ENCODE measurements at regions not wholly inside any gene's neighbourhood (a gene's known extent, or its start where the extent isn't known, plus 50 kb on each side); places are given as distances from the start of the nearest gene placed in this dataset.

DNA sequence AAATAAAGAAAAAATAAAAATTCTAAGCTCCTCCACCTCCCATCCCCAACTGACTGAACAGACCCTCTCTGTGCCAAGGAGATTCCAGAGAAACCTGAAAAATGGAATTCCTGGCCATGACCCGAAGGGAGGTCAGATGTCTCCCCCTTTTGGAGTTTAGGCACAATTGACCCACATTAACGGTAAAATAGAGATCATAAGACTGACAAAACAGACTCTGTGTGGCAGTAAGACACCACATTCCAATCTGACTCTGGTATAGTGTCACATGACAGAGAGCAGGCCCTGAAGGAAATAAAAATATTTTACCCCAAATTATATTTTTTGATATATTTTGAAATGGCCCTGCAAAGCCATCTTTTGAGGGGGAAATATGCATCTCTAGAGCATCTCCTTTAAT lies 115.1 kb upstream of the ZKSCAN2 start:
- H2AFZ ChIP-seq (ENCODE audit: control insufficient read depth, low read depth, low read length) = no peak overlapping the region
- H3K4me1 ChIP-seq (ENCODE audit: control insufficient read depth, insufficient read depth, low read length) = no peaks in the 10 kb centered on the region
- WGBS (ENCODE audit: insufficient coverage, insufficient replicate concordance, low lambda C conversion rate, missing lambda C conversion rate) = 4% methylated on average over 2 of the region's 2 CpGs
- H3K79me2 ChIP-seq (ENCODE audit: control insufficient read depth, insufficient read depth, low read length) = no peaks in the 10 kb centered on the region
- DNase-seq (ENCODE audit: low read depth, low spot score) (no peak), FAIRE-seq (no peak), ATAC-seq (no peak)
- intact Hi-C loops (cut with micrococcal nuclease; ENCODE audit: unreplicated experiment) = no loop called here
- no peak overlapping the region for H3K4me2 ChIP-seq (ENCODE audit: control insufficient read depth, insufficient read depth)
- no TSS peak for BruUV-seq (replicated peaks)
- ChIA-PET RAD21 (ENCODE audit: unreplicated experiment) (no interaction called here), POLR2A (no interaction called here), SMC1A (ENCODE audit: uncharacterized antibody, unreplicated experiment) (no interaction called here), CTCF (interaction anchor here (1.0 kb wide), 1 partner anchor 139 kb away, joined by 3 read pairs; no protein-coding TSS in a partner anchor)
- no peaks in the 10 kb centered on the region for H3K36me3 ChIP-seq (ENCODE audit: control insufficient read depth in 2 of 2, insufficient read depth in 2 of 2, low read length in 1 of 2)
- no peaks in the 10 kb centered on the region for H3K9me3 ChIP-seq (replicated peaks; ENCODE audit: control insufficient read depth, insufficient read depth, low read length)
- peak; percentile 20; the same call in 1 of the 2 replicates for TF ChIP-seq RAD21 (IDR thresholded peaks at IDR 0.05; ENCODE audit: insufficient read depth, low read depth, low read length)
- TF ChIP-seq, protein P1, sequence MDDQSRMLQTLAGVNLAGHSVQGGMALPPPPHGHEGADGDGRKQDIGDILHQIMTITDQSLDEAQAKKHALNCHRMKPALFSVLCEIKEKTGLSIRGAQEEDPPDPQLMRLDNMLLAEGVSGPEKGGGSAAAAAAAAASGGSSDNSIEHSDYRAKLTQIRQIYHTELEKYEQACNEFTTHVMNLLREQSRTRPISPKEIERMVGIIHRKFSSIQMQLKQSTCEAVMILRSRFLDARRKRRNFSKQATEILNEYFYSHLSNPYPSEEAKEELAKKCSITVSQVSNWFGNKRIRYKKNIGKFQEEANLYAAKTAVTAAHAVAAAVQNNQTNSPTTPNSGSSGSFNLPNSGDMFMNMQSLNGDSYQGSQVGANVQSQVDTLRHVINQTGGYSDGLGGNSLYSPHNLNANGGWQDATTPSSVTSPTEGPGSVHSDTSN (IDR thresholded peaks at IDR 0.05; ENCODE audit: insufficient replicate concordance, low read depth, low read length) = no peak
- no peak for TF ChIP-seq ZNF622 (IDR thresholded peaks at IDR 0.05)
- TF ChIP-seq MEF2B (IDR thresholded peaks at IDR 0.05; ENCODE audit: partially characterized antibody, poor library complexity, severe bottlenecking) = no peak
- no peak for TF ChIP-seq PML (IDR thresholded peaks at IDR 0.05; ENCODE audit: low read length)
- no peak for TF ChIP-seq MXI1 (IDR thresholded peaks at IDR 0.05; ENCODE audit: low read depth, low read length)
- TF ChIP-seq ZNF384 (IDR thresholded peaks at IDR 0.05; ENCODE audit: borderline replicate concordance, low read depth, low read length) = no peak
- no peak for TF ChIP-seq RB1 (IDR thresholded peaks at IDR 0.05; ENCODE audit: borderline replicate concordance)
- no peak for TF ChIP-seq NR2F1 (conservative IDR thresholded peaks at IDR 0.05)
- TF ChIP-seq TCF3 (IDR thresholded peaks at IDR 0.05; ENCODE audit: borderline replicate concordance, insufficient read depth, low read depth, low read length) = no peak
- TF ChIP-seq SMARCA5 (IDR thresholded peaks at IDR 0.05) = no peak
- peak in 1 of 3 experiments; percentile 3; a peak in 1 of 6 replicates for TF ChIP-seq CTCF (IDR thresholded peaks at IDR 0.05 in 2 of 3, conservative IDR thresholded peaks at IDR 0.05 in 1 of 3; ENCODE audit: control insufficient read depth in 2 of 3, extremely low read depth in 1 of 3, insufficient read depth in 1 of 3, low read depth in 3 of 3, low read length in 3 of 3)
- TF ChIP-seq RCOR1 (conservative IDR thresholded peaks at IDR 0.05; ENCODE audit: low read depth, low read length) = no peak
- no peak overlapping the region for H3K4me3 ChIP-seq
- H4K20me1 ChIP-seq (ENCODE audit: control insufficient read depth, insufficient read depth) = no peaks in the 10 kb centered on the region
- H3K9ac ChIP-seq (ENCODE audit: control insufficient read depth, insufficient read depth, low read length) = no peak overlapping the region
- H3K27me3 ChIP-seq (replicated peaks in 1 of 2; ENCODE audit: control insufficient read depth in 2 of 2, insufficient read depth in 2 of 2, low read length in 1 of 2) = no peaks in the 10 kb centered on the region
- no peak overlapping the region for H3K27ac ChIP-seq (ENCODE audit: control insufficient read depth, insufficient read depth)
- in situ Hi-C loops (cut with MboI) = no loop called here

Data from GM12878 (cell line).